CD1c-positive myeloid dendritic cell (primary cell): ENCODE measurements at regions not wholly inside any gene's neighbourhood (a gene's known extent, or its start where the extent isn't known, plus 50 kb on each side); places are given as distances from the start of the nearest gene placed in this dataset.

ENCODE experiments used
- DNase-seq: peaks from one replicate; pipeline ENCODE4 v3.0.0-alpha.2; 2016; ENCODE audit errors: extremely low spot score

DNA sequence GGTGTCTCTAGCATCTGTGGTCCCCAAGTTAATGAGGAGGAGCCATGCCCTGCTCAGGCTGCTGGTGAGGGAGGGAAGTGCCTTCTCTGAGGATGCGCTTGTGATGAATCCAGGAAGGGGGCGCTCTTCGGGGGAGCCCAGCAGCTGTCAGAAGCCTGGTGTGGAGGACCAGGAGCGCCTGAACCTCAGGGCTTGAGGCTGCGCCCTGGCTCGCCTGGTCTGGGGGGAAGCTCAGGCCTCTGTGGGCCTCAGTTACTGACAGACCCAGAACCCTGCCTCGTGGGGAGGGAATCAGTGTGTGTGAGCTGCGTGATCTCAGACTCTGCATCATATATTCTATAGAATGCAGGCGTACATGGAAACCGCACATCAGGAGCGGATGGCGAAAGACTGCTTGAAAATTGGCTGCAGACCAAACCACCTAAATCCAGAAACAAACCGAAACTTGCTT lies 126.1 kb downstream of the SEC14L1 start:
- DNase-seq: peak; percentile 57

DNA sequence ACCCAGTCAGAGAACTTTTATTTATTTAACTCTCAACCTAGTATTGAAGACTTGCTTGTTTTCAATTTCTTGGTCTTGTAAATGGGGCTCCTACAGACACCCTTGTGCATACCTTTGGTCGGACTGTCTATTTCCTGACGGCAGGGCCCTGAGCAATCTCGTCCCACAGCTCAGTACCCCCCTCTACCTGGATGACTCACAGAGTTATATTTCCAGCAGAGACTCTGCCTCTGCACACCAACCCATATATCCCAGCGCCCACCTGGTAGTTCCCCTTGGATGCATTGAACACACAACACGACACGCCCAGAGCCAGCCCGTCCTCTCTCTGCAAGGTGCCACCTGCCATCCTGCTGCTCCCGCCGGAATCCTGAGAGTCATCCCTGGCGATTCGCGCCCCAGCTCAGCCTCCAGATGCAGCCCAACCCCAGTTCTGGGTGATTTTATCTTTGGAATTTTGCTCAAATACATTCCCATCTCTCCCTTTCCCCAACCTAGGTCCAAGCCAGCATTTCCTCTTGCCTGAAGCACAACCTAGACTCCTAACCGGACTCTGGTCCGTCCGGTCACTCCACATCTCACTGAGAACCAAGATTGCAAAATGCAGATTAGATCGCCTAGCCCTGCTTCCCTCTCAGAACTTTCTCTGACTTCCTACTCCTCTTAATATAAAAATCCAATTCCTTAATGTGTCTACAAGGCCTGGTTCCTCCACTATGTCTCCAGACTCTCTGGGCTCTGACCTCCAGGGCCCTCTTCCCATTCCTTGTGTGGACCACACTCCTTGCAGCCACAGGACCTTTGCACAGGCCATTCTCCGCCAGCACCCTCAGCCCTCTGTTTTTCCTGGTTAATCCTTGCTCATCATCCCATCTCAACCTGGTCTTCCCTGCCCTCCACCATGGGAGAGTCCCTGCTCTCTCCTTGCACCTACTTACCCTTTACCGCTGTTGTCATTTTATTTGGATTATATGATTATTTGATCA lies 129.2 kb downstream of the SEC14L1 start:
- no peak for DNase-seq

DNA sequence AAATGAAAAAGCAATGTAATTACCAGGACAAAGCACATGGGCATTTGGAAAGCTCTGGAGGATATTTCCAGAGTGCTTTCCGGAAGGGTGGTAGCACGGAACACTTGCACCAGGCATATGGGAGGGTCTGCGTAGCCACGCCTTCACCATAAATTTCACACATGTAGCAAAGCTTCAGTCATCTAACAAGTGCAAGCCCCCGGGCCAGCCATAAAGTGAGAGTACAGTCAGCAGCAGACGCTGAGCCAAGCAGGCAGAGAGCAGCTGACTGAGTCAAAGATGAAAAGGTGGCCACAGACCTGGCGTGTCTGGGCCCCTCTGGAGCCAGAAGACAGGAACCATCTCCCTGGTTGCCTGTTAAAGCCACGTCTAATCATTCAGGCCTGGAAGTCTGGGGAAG lies 130.6 kb downstream of the SEC14L1 start:
- no peak for DNase-seq

DNA sequence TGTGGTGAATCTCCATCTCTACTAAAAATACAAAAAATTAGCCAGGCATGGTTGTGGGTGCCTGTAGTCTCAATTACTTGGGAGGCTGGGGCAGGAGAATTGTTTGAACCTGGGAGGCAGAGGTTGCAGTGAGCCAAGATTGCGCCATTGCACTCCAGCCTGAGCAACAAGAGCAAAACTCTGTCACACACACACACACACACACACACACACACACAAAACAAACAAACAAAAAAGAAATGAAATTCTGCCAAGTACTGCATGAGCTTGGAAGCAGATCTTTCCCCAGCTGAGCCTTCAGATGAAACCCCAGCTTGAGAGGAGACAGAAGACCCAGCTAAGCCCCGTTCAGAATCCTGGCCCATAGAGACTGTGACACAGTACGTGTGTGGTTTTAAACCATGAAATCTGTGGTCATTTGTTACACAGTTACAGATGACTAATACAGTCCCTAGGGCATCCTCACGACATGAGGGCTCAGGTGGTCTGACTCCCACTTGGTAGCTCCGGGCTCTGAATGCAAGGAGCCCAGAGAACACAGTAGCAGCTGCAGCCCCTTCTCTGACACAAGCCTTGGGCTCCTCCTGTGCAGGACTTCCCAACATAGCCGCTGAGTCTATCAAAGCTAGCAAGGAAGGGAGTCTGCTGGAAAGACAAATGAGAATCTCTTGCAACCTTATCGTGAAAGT lies 132.8 kb downstream of the SEC14L1 start:
- peak; percentile 55 for DNase-seq

DNA sequence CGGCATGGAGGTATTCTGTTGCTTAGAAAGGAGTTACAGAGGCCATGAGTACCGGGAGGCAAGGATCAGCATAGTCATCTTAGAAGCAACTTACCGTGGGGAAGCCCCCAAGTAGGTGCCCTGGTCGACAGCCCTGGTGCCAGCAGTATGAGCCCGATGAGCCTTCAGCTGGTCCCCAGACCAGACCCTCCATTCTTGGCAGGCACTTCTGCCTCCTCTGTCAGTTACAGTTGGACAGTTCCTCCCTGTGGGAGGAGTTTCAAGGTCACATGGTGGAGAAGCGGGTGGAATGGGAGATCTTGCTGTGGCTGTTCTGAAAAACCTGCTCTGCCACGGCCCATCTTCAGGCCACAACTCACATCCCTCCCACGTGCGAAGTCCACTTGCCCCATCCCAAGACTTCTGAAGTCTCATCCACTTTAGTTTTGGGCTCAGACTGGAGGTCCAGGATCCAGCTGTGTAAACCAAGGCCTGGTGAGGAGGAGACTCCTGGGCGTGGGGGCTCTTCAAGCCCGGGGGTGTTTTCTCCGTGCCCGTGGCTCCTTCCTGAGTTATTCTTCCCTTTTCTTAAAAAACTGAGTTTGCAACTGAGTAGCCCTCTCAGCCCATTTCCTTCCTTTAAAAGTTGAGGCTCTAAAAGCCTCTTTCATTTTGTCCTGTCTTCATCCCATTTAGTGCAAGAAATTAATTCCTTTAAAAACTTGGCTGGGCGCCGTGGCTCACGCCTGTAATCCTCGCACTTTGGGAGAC lies 133.5 kb downstream of the SEC14L1 start:
- peak; percentile 63 for DNase-seq

DNA sequence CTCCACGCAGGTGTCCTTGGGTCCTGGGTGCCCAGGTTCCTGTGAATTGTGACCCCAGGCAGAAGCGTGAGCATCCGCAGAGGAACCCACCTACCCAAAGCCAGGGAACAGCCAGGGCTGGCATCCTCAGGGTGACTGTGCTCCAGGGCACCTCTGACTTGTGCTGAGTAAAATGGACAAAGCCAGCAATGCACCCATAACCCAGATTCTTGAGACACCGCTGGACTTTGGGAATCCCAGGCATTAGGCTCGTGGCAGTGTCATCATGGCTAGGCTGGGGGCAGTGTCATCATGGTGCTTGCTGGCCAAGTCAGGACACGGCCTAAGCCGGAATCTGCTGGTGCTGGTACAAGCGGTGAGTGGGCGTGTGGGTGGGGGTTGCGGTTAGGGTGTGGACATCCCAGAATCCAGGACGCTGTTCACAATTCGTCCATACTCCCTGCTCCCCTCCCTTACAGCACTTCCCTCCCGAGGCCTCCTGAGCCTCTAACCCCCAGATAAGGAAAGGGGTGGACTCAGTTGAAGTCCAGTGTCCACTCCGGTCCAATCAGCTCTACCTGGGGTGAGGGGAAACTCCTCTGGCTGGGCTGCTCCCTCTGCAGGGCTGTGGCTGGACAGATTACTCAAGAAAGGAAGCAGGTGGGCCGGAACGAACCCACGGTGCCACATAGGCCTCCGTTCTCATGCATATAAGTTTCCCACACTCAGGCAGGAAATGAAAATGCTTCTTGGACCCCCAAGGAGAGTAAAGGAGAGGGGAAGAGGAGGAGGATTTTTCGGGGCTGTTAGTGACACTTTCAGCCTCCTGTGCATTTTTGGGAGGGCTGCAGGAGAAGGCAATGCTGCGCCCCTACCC lies 138.9 kb downstream of the SEC14L1 start:
- peak; percentile 95 for DNase-seq

DNA sequence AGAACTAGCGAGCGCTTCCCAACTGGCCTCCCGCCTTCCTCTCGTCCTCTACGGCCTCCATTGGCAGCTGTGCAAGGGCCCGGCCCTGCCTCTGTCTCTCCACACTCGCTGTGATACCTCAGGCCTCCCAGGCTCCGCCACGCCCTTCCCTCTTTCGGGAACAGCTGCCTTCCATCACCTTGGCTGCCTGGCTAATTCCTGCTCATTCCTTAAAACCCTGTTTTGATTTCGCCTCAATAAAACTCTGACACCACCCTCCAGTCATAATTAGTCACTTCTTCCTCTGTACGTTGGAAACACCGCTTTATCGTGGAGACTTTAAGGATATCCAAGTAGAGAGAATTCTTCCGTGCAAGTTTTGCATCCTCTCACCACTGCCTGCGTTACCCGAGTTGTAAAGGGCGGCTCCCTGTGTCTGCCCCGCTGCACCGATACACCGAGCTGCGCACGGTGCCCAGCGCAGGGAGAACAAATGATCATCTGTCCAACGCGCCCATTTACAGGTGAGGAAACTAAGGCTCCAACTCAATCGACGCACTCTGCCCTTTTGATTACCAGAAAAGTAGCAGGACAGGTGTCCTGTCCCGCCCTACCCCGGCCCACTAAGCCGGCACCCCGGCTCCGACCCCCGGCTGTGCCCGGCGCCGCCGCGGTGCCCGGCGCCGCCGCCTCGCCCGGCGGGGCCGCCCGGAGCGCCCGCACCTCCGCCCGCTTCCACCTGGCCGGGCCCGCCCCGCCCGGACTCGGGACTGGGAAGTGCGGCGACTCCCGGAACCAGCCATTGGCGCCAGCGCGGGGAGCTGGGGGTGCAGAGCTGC lies 139.7 kb downstream of the SEC14L1 start:
- peak; percentile 72 for DNase-seq

DNA sequence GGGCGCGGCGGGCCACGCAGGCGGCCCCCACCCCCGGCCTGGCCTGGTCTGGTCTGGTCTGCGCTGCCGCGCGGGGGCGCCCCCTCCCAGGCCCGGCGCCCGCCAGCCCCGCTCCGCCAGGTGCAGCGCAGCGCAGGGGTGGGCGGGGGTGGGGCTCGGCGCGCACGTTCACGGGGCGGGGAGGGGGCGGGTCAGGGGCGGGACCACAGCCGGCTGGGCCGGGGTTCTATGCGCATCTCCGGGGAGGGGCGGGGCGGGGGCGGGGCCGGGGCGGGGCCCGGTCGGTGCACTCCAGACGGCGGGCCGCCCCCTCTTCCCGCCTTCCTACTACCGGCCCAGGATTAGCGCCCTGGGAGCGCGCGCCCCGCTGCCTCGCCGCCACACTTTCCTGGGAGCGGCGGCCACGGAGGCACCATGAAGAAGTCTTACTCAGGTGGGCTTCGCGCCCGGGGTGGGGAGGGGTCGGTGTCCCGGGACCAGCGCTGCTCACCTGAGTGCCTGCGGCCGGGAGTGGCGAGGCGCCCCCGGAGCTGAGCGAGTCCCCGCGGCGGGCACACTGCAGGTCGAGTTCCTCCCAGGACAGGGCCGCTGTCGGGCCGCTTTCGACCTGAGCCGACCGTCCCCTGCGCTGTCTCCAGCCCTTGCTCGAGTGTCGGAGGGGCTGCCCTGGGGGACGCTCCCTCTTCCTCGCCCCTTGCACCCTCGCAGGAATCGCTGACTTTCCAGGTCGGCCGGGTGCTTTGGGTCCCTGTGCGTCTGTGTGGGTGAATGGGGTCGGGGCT lies 140.5 kb downstream of the SEC14L1 start:
- no peak for DNase-seq

DNA sequence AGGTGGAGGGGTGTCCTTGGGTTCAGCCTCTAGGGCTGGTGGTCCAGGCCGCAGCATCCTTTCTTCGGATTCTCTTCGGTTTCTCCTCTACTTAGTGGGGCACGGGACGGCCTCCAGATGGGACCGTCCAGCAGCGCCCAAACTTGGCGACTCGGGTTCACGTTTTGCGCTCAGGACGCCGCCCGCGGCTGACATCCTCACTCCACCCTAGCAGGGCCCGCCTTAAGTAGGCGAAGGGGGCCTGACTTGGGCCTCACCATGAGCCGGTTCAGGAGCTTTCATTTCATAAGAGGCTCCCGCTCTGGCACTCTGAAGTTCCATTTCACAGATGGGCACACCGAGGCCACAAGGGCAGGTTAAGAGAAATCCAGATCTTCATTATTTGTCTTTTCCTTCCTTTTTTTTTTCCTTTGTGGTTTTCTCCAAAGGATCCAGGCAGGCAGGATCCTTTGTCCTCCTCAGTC lies 141.2 kb downstream of the SEC14L1 start:
- peak; percentile 42 for DNase-seq

DNA sequence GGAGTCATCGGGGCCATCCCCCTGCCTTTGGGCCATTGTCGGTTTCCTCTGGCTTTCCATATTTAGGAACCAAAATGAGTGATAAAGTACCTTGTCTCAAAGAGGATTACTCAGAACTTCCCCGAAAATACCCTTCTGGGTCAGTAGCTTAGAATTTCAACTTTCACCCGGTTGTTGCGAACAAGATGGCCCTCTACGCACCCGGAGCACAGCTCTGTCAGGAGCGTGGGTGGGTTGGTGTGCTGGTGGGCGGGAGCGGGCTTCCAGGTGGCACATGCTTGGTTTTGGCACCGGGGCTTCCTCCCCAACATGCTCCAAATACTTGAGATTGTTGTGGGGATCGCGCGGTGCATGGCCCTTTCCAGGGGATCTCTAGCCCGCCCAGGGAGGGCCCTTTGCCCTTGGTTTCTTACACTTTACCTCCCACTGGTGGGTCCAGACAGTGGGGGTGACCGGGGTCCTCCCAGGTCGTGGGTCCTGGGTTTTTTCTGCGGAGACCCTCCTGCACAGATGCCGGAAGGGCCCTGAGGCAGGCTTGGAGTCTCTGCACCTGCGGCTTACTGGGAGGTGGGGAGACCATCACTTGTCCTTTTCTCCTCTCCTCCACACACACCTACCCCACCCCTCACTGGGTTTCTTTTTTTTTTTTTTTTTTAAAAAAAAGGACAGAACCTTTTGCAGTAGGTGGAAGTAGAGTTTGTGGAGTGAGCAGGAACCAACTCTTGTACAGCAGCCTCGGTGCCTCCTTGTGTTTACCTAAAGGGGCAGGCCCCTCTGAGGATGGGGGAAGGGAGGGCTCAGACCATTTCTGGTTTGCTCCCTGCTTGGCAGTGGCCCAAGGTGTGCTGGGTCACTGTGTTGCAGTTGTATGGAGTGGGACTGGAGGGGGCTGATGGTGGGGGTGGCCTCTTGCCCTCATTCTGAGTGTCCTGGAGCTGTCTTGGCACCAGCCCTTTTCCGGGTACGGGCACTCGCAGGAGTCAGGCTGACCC lies 142.1 kb downstream of the SEC14L1 start:
- DNase-seq: peak; percentile 85

DNA sequence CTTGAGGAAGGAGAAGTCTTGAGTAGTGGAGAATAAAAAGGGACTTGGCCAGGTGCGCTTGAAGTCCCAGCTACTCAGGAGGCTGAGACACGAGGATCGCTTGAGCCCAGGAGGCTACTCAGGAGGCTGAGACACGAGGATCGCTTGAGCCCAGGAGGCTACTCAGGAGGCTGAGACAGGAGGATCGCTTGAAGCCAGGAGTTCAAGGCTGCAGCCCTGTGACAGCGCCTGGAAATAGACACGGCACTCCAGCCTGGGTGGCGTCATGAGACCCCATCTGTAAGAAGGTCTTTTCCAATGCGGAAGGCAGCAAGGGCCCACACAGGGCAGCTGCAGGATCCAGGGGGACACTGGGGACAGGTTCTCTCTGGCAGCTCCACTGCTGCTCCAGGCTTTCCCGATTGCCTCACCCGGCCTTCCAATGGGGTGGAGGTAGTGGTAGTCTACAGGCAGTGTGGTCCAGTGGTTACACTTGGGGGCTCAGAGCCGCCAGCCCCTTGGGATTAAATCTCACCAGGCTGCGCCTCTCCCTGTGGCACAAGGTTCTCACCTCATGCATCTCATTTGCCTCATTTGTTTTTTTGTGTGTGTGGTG lies 143.4 kb downstream of the SEC14L1 start:
- DNase-seq: no peak

DNA sequence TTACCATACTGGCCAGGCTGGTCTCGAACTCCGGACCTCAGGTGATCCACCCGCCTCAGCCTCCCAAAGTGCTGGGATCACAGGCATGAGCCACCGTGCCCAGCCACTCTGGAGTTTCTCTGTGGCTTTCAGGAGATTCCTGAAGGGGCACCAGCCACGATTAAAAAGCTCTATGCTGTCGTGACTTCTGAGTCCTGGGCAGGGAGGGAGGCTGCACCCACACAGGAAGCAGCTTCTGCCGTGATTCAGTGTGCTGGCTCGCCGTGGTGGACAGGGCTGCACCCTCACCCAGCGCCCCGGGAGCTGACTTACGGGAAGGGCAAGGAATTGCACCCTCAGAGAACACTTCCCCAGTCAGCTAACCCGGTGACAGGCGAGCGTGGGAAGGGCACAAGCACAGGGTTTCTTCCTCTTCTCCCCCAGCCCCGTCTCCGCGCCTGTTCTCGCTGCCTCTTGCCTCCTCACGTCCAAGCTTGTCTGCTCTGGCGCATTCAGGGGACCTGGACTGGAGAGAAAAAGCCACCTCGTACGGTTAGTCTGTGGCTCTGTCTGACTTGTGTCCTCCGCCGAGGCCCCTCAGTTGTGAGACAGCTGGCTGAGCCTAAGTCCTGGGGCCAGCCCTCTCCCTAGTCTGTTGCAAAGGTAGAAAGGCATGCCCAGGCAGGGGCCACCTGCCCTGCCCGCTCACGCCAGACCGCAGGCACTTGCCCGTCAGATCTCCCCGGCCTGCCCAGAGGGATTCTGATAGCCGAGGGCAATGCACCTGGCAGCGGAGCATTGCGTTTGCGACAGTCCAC lies 145.0 kb downstream of the SEC14L1 start:
- peak; percentile 97 for DNase-seq

DNA sequence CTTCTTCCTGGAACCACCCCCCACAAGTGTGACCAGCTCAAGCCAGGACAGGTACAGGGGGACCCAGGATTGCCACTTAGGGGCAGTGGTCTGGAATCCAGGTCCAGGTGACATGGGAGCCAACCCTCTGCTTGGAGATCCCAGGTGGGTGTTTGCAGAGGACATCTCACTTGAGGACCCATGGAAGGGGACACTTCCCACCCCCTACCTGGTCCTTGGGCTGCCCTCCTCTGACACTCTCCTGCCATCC lies 145.5 kb downstream of the SEC14L1 start:
- DNase-seq: no peak

DNA sequence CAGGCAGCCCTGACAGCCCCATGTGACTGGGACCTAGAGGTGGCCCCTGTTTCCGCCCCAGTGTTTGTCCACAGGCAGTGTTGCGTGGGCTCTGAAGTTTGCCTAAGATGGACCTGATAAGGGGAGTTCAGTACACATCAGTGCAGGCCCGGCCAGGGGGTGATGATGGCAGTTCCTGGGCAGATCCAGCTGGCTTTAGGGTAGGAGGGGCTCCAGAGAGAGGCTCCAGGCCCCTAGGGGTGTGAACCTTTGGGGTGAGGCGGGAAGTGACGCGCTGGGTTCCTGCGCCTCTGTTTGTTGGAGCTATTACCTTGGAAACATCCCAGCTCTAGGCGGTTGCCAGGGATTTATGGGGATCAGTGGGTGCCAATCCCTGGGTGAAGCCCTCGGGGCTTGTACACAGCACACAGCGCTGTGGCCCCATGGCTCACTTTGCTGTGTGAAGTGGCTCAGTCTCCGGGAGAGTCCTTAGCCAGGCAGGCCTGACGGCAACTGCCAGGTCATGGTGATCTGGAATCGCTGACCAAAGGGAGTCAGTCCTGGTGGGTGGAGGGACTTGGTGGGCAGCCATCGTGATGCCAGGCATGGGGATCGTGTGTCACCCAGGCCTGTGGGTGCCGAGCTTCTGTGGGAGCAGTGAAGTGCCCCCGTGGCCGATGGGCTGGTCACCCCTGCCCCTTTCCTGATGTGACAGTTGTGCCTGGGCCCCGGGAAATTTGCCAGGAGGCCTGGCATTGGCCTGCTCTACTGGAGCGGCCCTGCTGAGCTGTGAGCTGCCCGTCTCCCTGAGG lies 146.1 kb downstream of the SEC14L1 start:
- DNase-seq: peak; percentile 89

DNA sequence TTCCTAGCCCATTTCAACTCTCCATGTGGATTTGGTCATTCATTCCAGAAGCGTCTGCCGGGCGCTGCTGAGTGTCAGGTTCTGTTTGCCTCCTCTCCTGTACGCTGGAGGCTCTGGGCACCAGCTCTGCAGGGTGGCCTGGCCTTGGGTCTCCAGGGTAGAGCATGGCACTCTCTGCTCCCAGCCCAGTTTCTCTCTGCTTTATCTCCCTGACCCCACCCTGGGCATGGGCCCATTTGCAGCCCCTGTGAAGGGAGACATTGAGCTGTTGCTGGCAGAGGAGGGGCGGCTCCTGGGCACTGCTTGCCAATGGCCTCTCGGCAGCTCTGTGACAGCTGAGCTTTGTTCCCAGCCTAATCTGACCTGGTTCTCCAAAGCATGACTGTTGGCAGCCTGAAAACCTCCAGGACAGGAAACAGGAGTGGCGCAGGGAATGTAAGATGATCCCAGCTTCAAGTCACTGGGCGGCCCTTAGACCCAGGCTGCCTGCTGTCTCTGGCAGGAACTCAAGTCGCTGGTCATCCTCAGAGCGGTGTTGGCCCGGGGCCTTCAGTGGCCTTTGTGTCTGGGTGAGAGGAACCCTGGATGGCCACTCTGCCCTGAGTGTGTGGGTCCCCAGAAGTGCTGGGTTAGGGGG lies 146.8 kb downstream of the SEC14L1 start:
- DNase-seq: no peak

DNA sequence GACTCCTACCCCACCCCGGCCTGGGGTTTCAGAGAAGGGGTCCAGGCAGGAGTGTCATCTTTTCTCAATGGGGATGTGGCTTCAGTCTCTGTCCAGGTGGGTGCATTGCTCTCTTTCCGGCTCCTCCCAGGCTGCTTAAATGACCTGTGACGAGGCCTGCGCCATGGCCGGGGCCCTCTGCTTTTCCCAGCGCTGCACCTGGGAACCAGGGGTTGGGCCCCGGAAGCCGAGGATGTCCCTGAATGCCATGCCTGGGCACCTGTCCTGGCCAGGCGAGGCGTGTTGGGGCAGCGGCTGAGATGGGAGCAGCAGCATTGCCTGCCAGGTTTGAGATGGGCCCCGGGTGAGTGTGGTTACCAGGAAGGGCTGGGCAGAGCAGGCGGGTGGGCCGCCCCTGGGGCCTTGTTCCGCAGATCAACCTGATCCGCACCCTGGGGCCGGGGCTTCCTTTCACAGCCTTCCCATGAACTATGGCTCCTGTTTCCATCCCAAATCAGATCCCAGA lies 147.4 kb downstream of the SEC14L1 start:
- no peak for DNase-seq
